ENCODE measurements at regions not wholly inside any gene's neighbourhood (a gene's known extent, or its start where the extent isn't known, plus 50 kb on each side); places are given as distances from the start of the nearest gene placed in this dataset.

DNA sequence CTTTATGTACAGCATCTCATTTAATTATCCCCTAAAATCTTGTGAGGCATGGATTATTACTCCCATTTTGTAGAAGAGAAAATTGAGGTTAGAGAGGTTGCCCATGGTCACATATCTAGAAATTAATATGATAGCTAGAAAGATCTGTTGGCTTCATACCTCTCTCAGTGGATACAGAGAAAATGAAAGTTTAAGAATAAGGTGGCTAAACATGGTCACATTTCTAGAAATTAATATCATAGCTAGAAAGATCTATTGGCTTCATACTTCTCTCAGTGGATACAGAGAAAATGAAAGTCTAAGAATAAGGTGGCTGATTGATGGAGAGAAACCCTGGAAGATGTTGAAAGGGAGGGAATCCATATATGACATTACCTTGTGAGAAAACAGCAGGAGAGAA lies 260.7 kb upstream of the MAN1A1 start (continued):
- no peak for TF ChIP-seq ZNF462 (CRISPR knock-in tag; IDR thresholded peaks at IDR 0.05)
- no peak for TF ChIP-seq ZNF331 (CRISPR knock-in tag; IDR thresholded peaks at IDR 0.05; ENCODE audit: low read depth)
- TF ChIP-seq CREB1 (CRISPR knock-in tag; IDR thresholded peaks at IDR 0.05; ENCODE audit: low read depth): no peak

GRCh38 chr6:119609865-119610264 lies 260.3 kb upstream of the MAN1A1 start:
- no peaks in the 10 kb centered on the region; the same call in 2 of the 3 replicates for H3K9me3 Mint-ChIP-seq

More at GRCh38 chr6:119609865-119610264, 260.3 kb upstream of the MAN1A1 start:
- Histone ChIP-seq H3K9me2 (ENCODE audit: insufficient read depth) (0 out of 2 replicates have a peak, but pooled peaks cover 3% of the 10 kb centered on the region), H4K20me1 (replicated peaks; ENCODE audit: insufficient read depth) (no peaks in the 10 kb centered on the region), H3K27me3 (ENCODE audit: insufficient read depth) (no peaks in the 10 kb centered on the region), H3K4me2 (no peak overlapping the region), H3K79me2 (replicated peaks; ENCODE audit: insufficient read depth) (no peaks in the 10 kb centered on the region), H3K4me3 (no peak overlapping the region), H3K27ac (ENCODE audit: low read depth) (no peak overlapping the region), H3K4me1 (ENCODE audit: insufficient read depth) (peaks cover 6% of the 10 kb centered on the region; the same call in 1 of the 2 replicates), H2AFZ (no peak overlapping the region), H3K36me3 (ENCODE audit: insufficient read depth) (no peaks in the 10 kb centered on the region), H3F3A (replicated peaks; ENCODE audit: low read depth) (no peaks in the 10 kb centered on the region)
- TF ChIP-seq CREB1 (CRISPR knock-in tag; IDR thresholded peaks at IDR 0.05; ENCODE audit: low read depth) (no peak), EZH2phosphoT487 (IDR thresholded peaks at IDR 0.05; ENCODE audit: unreplicated experiment) (no peak), ZNF462 (CRISPR knock-in tag; IDR thresholded peaks at IDR 0.05) (no peak), NANOG (IDR thresholded peaks at IDR 0.05; ENCODE audit: borderline replicate concordance) (no peak), ZNF331 (CRISPR knock-in tag; IDR thresholded peaks at IDR 0.05; ENCODE audit: low read depth) (no peak), STAT1 (IDR thresholded peaks at IDR 0.05; ENCODE audit: unreplicated experiment) (no peak)
- TF ChIP-seq, protein P1, sequence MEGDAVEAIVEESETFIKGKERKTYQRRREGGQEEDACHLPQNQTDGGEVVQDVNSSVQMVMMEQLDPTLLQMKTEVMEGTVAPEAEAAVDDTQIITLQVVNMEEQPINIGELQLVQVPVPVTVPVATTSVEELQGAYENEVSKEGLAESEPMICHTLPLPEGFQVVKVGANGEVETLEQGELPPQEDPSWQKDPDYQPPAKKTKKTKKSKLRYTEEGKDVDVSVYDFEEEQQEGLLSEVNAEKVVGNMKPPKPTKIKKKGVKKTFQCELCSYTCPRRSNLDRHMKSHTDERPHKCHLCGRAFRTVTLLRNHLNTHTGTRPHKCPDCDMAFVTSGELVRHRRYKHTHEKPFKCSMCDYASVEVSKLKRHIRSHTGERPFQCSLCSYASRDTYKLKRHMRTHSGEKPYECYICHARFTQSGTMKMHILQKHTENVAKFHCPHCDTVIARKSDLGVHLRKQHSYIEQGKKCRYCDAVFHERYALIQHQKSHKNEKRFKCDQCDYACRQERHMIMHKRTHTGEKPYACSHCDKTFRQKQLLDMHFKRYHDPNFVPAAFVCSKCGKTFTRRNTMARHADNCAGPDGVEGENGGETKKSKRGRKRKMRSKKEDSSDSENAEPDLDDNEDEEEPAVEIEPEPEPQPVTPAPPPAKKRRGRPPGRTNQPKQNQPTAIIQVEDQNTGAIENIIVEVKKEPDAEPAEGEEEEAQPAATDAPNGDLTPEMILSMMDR (conservative IDR thresholded peaks at IDR 0.05; ENCODE audit: low read depth in 2 of 2): no peak
- Mint-ChIP-seq H3K27me3 (ENCODE audit: insufficient read depth, low read depth, poor library complexity) (peaks cover 8% of the 10 kb centered on the region), H3K4me1 (peaks cover 19% of the 10 kb centered on the region), H3K27ac (no peak overlapping the region), H3K36me3 (ENCODE audit: low read depth) (no peaks in the 10 kb centered on the region), H3K4me3 (no peak overlapping the region)
- DNase-seq (ENCODE audit: low spot score) (no peak), ATAC-seq (no peak)
